Heart left ventricle (tissue), 13 donors: ENCODE measurements at regions not wholly inside any gene's neighbourhood (a gene's known extent, or its start where the extent isn't known, plus 50 kb on each side); places are given as distances from the start of the nearest gene placed in this dataset.
"Not testable (repeated sequence)": the region's sequence is repeated elsewhere in the genome, so short reads cannot be mapped to it uniquely, and the experiment has no call there.

ENCODE experiments used
- POLR2A ChIP-seq, 2 donors: fragments of 450-650 bp; IDR thresholded peaks; one replicate each; pipeline ENCODE4 v1.6.1; 2017; ENCODE audit warnings: antibody characterized with exemption in 2 of 2, mild to moderate bottlenecking in 2 of 2, moderate library complexity in 2 of 2
- TF ChIP-seq, protein P1 (sequence below), 12 donors: fragments of 200-600 bp; sonication (generic) in 4 of 12; IDR thresholded peaks; one replicate each; pipeline versions ENCODE4 v1.5.0 to v1.8.0; 2018 to 2022; ENCODE audit warnings: antibody characterized with exemption in 12 of 12, mild to moderate bottlenecking in 5 of 12
- donor health status: ischemic (EF 13 %, LVEDD 7.1; RV severe dilation, severe dysfunction).
- donor health status: DM: no; HTN: yes; CAD: no.
- donor health status: DM: no; HTN: no; CAD: no.
- donor health status: ischemic (EF 25% LVEDD 6.9; RV normal size, moderate dysfunction).
- donor health status: ischemic (EF 25% LVEDD 5.7; RV mildly dilated, moderate dysfunction).
- donor health status: ischemic (EF 35%, LVEDD 5.7; RV mildly dilated, moderate dysfunction).
- donor health status: nonischemic (EF 11% LVEDD 7.7; RV severe dilation, severe dysfunction).
- donor health status: DM: yes; HTN: yes; CAD: no.
- donor health status: PGD.
- donor health status: ischemic (EF 29% LVEDD 5.4; RV normal size, mild dysfunction).
- donor health status: nonischemic (EF 23%, LVEDD 6.1; RV moderate dilation, normal function).

- TF ChIP-seq, protein P1, sequence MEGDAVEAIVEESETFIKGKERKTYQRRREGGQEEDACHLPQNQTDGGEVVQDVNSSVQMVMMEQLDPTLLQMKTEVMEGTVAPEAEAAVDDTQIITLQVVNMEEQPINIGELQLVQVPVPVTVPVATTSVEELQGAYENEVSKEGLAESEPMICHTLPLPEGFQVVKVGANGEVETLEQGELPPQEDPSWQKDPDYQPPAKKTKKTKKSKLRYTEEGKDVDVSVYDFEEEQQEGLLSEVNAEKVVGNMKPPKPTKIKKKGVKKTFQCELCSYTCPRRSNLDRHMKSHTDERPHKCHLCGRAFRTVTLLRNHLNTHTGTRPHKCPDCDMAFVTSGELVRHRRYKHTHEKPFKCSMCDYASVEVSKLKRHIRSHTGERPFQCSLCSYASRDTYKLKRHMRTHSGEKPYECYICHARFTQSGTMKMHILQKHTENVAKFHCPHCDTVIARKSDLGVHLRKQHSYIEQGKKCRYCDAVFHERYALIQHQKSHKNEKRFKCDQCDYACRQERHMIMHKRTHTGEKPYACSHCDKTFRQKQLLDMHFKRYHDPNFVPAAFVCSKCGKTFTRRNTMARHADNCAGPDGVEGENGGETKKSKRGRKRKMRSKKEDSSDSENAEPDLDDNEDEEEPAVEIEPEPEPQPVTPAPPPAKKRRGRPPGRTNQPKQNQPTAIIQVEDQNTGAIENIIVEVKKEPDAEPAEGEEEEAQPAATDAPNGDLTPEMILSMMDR (IDR thresholded peaks at IDR 0.05), result not testable (repeated sequence)
- TF ChIP-seq POLR2A (IDR thresholded peaks at IDR 0.05), result not testable (repeated sequence)
Measured at GRCh38 chr9:62918648-62919385, 1729.0 kb downstream of the SPATA31A7 start.
